ENCODE measurements at regions not wholly inside any gene's neighbourhood (a gene's known extent, or its start where the extent isn't known, plus 50 kb on each side); places are given as distances from the start of the nearest gene placed in this dataset.
"Not testable (repeated sequence)": the region's sequence is repeated elsewhere in the genome, so short reads cannot be mapped to it uniquely, and the experiment has no call there.

GRCh38 chrX:73944563-73944908 lies 92.0 kb upstream of the XIST start:
- H3K4me3 ChIP-seq (ENCODE audit: low read depth, low read length): peak overlapping the region; percentile 75
- DNase-seq (ENCODE audit: low read depth, low spot score): no peak
- no peak for TF ChIP-seq CTCF (IDR thresholded peaks at IDR 0.05; ENCODE audit: insufficient read depth, low read length, missing control alignments)
- ChIA-PET POLR2A (no interaction called here), CTCF (interaction anchor here (0.6 to 1.1 kb wide), 3 partner anchors 9 to 474 kb away, joined by 3 to 4 read pairs (median 3); no protein-coding TSS in a partner anchor)

- ChIA-PET CTCF (interaction anchor here (0.6 to 1.1 kb wide), 3 partner anchors 8 to 474 kb away, joined by 3 to 4 read pairs (median 3); no protein-coding TSS in a partner anchor), POLR2A (no interaction called here)
- no peak for DNase-seq (ENCODE audit: low read depth, low spot score)
- H3K4me3 ChIP-seq (ENCODE audit: low read depth, low read length): peak overlapping the region; percentile 75
- no peak for TF ChIP-seq CTCF (IDR thresholded peaks at IDR 0.05; ENCODE audit: insufficient read depth, low read length, missing control alignments)
Observed at GRCh38 chrX:73943693-73944562, 91.4 kb upstream of the XIST start.

DNA sequence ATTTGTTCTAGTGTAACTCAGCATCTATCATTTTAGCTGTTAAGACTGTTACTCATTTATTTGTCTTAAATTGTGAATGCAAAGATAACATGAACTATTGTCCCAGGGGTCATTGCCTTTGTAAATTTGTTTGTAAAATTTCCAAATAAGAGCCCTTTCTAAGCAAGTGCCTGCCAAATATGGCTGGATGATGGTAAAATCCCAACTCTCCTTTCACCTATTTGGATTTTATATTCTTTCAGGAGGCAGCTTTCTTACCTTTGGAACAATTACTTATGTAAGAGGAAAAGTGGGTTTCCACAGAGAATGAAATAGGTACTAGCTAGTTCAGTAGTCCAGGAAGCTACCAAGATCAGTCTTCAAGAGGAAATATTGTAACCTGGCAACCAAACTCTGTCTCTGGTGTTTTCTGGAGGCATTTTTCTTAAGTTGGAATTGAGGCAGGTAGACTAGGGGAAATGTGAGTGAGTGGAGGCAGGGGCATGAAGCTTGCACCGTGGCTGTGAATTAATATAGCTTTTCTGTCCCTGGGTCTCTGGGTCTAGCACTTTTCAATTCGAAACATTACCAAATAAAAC lies 88.5 kb upstream of the XIST start:
- no peak overlapping the region for H3K4me3 ChIP-seq (ENCODE audit: low read depth, low read length)
- TF ChIP-seq CTCF (IDR thresholded peaks at IDR 0.05; ENCODE audit: insufficient read depth, low read length, missing control alignments): no peak
- CTCF ChIA-PET: no interaction called here
- POLR2A ChIA-PET: no interaction called here
- no peak for DNase-seq (ENCODE audit: low read depth, low spot score)

- POLR2A ChIA-PET: not testable (repeated sequence)
Observed at GRCh38 chrX:73937843-73938242, 85.3 kb upstream of the XIST start.

GRCh38 chrX:73932522-73932921 lies 80.0 kb upstream of the XIST start:
- no peak overlapping the region for H3K4me3 ChIP-seq (ENCODE audit: low read depth, low read length)
- TF ChIP-seq CTCF (IDR thresholded peaks at IDR 0.05; ENCODE audit: insufficient read depth, low read length, missing control alignments): no peak
- ChIA-PET CTCF (no interaction called here), POLR2A (no interaction called here)
- DNase-seq (ENCODE audit: low read depth, low spot score): no peak

More at GRCh38 chrX:73937843-73938242, 85.3 kb upstream of the XIST start:
- H3K4me3 ChIP-seq (ENCODE audit: low read depth, low read length); CTCF ChIA-PET; DNase-seq (ENCODE audit: low read depth, low spot score): not testable (repeated sequence)

GRCh38 chrX:73930300-73930699 lies 77.8 kb upstream of the XIST start:
- DNase-seq (ENCODE audit: low read depth, low spot score): no peak
- TF ChIP-seq CTCF (IDR thresholded peaks at IDR 0.05; ENCODE audit: insufficient read depth, low read length, missing control alignments): no peak
- no peak overlapping the region for H3K4me3 ChIP-seq (ENCODE audit: low read depth, low read length)
- CTCF ChIA-PET: no interaction called here
- POLR2A ChIA-PET: no interaction called here

Measured in AG04449 (cell line).